ENCODE measurements at regions not wholly inside any gene's neighbourhood (a gene's known extent, or its start where the extent isn't known, plus 50 kb on each side); places are given as distances from the start of the nearest gene placed in this dataset.
"Not testable (repeated sequence)": the region's sequence is repeated elsewhere in the genome, so short reads cannot be mapped to it uniquely, and the experiment has no call there.

- TF ChIP-seq, protein P1, sequence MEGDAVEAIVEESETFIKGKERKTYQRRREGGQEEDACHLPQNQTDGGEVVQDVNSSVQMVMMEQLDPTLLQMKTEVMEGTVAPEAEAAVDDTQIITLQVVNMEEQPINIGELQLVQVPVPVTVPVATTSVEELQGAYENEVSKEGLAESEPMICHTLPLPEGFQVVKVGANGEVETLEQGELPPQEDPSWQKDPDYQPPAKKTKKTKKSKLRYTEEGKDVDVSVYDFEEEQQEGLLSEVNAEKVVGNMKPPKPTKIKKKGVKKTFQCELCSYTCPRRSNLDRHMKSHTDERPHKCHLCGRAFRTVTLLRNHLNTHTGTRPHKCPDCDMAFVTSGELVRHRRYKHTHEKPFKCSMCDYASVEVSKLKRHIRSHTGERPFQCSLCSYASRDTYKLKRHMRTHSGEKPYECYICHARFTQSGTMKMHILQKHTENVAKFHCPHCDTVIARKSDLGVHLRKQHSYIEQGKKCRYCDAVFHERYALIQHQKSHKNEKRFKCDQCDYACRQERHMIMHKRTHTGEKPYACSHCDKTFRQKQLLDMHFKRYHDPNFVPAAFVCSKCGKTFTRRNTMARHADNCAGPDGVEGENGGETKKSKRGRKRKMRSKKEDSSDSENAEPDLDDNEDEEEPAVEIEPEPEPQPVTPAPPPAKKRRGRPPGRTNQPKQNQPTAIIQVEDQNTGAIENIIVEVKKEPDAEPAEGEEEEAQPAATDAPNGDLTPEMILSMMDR (IDR thresholded peaks at IDR 0.05): not testable (repeated sequence)
- TF ChIP-seq POLR2AphosphoS5 (IDR thresholded peaks at IDR 0.05; ENCODE audit: low read depth, low read length); REST (IDR thresholded peaks at IDR 0.05; ENCODE audit: insufficient read depth in 1 of 2, low read depth in 2 of 2, low read length in 1 of 2); TCF7L2 (IDR thresholded peaks at IDR 0.05; ENCODE audit: low read depth, low read length); SIN3A (IDR thresholded peaks at IDR 0.05; ENCODE audit: borderline replicate concordance, insufficient read depth, low read depth, low read length): not testable (repeated sequence)
Observed at GRCh38 chr2:111527707-111528400, 356.1 kb downstream of the ANAPC1 start.
